NCI-H2171 treated with DMSO at 0.1 percent for 48 hours (cell line): ENCODE measurements at regions not wholly inside any gene's neighbourhood (a gene's known extent, or its start where the extent isn't known, plus 50 kb on each side); places are given as distances from the start of the nearest gene placed in this dataset.
A peak's percentile ranks its signal among the peaks of the same experiment; 100 is the strongest.

Experiments
- DNase-seq: peaks from one replicate; lab custom pipeline; 2025; lab: John Stamatoyannopoulos, UW

GRCh38 chr5:10173716-10174115, 76.0 kb downstream of the ATPSCKMT start:
- DNase-seq: no peak

- no peak for DNase-seq
These were observed 77.4 kb downstream of the ATPSCKMT start for GRCh38 chr5:10172247-10172646.

GRCh38 chr5:10169359-10169758, 80.3 kb downstream of the ATPSCKMT start:
- DNase-seq: no peak

GRCh38 chr5:10168254-10168653, 81.4 kb downstream of the ATPSCKMT start:
- DNase-seq: no peak

GRCh38 chr5:10167806-10168205, 81.9 kb downstream of the ATPSCKMT start:
- DNase-seq: no peak

DNA sequence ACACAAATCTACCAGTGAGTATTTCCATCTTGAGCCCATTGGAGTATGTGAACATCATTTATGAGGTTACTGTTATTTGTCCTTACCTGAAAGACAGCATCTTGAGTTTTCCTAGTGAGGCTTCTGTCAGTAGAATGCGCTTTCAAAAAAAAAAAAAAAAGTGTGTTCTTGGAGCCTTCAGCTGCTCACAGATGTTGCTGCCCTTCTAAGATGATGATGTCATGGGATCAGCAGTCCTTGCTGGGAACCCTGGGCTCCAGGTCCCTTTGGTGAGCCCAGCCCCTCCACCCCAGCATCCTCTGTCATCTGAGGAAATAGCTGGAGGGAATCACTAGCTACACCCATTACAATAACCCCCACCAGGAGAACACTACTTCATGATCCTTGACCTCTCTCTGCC, 83.3 kb downstream of the ATPSCKMT start:
- no peak for DNase-seq

DNA sequence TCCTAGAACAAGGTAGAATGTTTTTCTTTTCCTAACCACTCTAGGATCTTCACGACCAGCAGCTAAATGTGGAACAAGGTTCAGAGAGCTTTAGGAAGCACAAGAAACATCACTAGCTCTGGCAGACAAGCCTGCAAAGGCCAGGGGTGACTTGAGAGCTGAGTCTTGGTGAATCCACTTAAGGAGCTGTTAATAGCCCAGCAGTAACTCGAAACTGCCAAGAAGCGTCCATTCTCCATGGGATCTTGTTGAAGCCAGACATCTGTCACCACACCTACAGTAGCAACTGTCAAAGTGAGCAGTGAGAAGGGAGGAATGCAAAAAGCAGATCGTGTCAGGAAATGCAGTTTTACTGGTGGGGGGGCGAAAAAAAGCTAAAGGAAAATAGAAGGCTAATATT, 87.2 kb downstream of the ATPSCKMT start:
- peak; percentile 93 for DNase-seq

DNA sequence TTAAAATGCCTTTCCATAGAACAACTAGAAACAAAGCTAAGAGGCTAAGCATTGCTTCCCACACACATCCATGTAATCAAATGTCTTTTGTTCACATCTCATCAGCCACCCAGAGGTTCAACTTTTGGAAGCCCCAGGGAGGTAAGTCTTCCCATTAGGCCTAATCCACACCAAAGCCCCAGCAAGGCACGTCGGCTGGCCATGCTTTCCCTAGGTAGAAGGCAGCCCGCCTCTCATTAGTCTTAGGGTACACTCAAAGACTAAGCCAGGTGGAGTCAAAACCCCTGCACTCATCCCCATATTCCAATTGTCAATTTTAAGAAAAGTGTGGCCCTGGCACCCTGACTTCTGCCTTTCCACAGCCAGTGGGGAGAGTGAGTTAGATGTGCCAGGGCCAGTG, 87.9 kb downstream of the ATPSCKMT start:
- no peak for DNase-seq

DNA sequence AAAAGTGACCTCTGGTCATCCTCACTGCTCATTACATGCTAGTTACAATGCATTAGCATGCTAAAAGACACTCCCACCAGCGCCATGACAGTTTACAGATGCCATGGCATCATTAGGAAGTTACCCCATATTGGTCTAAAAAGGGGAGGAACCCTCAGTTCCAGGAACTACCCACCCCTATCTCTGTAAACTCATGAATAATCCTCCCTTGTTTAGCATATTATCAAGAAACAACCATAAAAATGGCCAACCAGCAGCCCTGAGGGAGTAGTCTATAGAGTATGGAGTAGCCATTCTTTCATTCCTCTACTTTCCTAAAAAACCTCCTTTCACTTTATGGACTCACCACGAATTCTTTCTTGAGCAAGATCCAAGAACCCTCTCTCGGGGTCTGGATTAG, 89.4 kb downstream of the ATPSCKMT start:
- DNase-seq: no peak

DNA sequence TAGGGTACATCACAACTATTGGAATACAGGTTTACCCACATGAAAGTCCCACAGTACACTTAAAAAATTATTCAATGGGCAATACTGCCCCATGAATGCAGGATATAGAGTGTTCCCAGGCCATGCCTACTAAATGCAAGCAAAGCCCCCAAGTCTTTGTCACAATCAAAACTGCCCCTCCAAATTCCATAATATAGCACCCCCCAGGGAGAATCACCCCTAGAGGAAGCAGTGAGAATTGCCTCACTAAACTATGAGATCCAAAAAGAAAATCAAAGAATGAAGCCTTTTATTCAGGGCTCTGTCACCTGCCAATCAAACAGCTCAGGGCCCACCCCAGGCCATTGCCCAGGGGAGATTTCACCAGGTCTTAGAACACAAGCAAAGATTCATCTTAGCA, 90.8 kb downstream of the ATPSCKMT start:
- DNase-seq: no peak

DNA sequence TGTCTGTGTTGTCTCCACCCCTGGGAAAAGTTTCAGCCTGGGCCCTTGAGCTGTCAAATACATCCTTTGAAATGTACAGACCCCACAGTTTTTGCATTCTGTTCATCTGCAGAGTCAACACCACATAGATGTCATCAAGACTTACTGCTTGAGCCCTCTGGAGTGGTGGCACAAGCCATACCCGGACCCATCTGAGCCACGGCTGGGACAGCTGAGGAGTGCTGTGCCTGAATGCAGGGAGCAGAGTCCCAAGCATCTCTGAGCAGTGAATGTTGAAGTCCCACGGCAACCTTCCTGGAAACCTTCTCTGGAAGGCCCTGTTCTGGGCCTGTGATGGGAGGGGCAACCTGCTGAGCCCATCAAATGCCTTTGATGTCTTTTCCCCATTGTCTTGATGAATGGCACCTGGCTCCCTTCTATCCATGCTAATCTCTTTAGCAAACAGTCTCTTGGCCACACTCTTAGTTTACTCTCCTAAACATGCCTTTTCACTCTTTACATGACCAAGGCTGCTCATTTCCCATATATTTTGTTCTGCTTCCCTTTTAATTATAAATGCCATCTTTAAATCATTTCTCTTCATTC, 92.5 kb downstream of the ATPSCKMT start:
- no peak for DNase-seq

GRCh38 chr5:10155897-10156667, 93.6 kb downstream of the ATPSCKMT start:
- DNase-seq: no peak

- DNase-seq: peak; percentile 21
These were observed 95.7 kb downstream of the ATPSCKMT start for GRCh38 chr5:10153808-10154537.

DNA sequence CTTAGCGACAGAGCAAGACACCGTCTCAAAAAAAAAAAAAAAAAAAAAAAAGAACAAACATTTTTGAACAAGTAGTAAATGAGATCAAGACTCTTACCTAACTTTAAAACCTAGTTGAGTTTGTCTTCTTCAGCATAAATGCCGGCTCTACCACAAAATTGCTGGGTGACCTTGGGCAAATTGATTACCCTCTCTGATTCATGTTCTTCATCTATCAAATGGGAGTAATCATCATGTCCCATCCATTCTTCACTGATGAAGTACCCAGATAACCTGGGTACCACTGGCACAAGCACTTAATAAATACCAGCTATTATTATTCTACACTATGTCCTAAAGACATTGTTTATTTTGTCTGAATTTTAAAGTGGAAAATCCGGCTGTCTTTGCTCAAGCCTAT, 96.3 kb downstream of the ATPSCKMT start:
- DNase-seq: no peak

- no peak for DNase-seq
These were observed 98.0 kb downstream of the ATPSCKMT start for GRCh38 chr5:10151656-10152055.

DNA sequence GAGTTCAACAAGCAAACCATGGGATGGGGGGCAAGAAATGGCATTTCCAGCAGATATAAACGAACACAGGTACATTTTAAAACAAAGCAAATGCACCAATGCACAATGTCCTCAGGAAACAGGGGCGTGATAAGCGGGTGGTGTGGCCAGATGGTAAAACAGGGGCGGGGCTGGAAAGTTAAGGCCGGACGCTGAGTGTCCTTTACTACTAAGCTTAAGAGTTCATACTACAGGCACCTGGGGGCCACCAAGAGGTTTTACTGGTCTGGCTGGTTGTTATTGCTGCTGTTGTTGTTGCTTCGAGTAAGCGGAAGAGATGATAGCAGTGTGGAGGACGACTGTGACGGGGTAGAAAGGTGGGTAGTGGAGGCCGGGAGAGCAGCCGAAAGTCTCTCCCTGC, 99.8 kb downstream of the ATPSCKMT start:
- no peak for DNase-seq

DNA sequence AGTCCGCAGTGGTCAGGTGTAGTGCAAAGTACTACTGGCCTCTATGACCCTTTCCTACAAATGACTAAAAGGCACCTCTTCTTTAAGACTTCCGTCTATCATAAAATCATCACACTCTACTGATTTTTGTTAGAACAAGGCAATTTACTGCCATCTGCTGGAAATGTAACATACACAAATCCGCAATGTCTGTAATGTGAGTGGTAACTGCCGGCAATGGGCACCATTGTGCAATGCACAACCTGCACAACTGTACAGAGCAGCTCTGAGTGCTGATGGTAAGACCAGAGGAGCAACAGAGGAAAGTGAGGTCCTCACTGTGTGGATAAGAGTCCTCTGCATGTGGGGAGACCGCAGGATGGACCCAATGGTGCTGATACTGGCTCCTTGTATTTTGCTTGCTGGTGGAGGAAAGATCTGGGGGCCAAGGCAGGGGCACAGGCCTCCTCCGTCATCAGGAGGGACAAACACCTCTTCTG, 103.7 kb downstream of the ATPSCKMT start:
- DNase-seq: peak; percentile 45

DNA sequence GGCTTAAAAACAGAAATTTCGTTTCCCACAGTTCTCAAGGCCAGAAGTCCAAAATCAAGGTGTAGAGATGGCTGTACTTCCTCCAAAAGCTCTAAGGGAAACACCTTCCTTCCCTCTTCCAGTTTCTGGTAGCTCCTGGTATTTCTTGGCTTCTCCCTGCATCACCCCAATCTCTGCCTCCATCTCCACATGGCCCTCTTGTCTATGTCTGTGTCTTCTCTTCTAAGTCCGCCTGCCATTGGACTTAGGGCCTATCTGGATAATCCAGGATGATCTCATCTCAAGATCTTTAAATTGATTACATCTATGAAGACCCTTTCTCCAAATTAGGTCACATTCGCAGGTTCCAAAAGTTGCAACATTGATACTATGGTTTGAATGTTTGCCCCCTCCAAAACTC, 105.6 kb downstream of the ATPSCKMT start:
- DNase-seq: no peak

DNA sequence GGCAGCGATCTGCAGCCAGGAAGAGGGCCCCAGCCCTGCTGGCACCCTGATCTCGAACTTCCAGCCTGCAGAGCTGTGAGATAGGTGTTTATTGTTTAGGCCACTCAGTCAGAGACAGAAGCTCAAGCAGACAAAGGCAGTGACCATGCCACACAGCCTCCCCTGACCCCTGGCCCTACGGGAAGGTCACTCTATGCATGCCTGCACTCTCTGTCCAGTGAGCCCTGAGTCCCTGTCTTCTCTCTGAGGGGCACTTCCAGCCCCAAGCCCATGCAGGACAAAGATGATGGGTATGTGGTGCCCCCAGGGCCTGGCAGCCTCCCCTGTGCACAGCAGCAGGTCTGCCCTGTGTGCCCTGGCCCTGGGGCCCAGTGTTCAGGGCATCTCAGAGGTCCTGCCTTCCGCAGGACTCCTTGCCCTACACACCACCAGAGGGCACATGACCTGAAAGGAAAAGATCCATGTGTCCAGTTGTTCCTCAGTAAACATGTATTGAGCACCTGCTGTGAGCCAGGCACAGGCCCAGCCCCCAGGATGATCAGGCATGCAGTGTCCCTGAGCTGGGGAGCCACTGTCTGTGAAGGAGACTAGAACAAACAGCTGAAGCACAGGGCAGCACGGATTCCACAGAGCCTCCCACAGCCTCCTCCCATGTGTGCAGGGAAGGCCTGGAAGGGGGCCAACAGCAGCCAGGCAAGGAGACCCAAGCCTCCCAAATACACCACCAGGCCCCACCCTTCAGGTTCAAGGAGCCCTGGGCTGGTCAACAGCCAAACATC, 109.3 kb downstream of the ATPSCKMT start:
- DNase-seq: no peak

DNA sequence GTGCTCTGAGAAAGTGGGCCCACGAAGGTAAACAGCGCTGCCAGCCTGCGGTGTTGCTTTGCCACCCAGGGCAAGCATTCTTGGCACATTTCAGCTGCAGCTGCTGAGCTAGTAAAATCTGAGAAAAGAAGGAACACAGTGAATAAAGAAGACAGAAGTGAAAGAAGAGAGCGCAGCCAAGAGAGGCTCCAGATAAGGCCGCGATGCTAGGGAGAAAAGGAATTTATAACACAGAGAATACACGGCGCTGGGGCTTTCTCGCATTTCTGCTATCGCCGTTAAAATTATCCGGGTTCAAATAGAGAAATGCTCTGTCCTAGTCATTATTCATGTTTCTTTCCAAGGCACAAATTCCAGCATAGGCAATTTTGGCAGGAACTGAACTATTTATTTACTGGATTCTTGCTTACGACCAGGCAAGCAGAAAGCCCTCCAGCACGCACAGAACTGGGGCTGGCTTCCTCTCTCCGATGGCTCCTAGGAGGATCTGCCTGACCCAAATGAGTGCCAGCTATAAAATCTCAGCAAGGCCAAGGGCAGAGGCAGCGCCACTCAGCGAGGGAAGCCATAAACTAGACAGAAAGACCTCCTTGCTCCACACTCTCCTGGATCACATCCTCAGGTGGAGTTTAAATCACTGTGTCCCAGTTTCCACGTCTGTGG, 111.2 kb downstream of the ATPSCKMT start:
- no peak for DNase-seq

GRCh38 chr5:10133830-10134229, 115.9 kb downstream of the ATPSCKMT start:
- DNase-seq: no peak

DNA sequence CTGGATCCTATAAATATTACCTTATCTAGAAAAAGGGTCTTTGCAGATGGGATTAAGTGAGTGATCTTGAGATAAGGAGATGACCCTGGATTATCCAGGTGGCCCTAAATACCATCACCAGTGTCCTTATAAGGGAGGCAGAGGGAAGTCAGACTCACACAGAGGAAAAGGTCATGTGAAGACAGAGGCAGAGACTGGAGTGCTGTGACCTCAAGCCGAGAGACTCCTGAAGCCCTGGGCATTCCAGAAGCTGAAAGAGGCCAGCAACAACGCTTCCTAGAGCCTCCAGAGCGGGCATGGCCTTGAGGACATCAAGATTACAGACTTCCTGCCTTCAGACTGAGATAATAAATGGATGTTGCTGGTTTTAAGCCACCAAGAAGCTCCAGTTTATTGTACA, 118.8 kb downstream of the ATPSCKMT start:
- no peak for DNase-seq
